ENCODE measurements at regions not wholly inside any gene's neighbourhood (a gene's known extent, or its start where the extent isn't known, plus 50 kb on each side); places are given as distances from the start of the nearest gene placed in this dataset.

- peaks cover 48% of the 10 kb centered on the region for H3K27me3 Mint-ChIP-seq (ENCODE audit: low read depth)
- no peaks in the 10 kb centered on the region for H3K9me3 Mint-ChIP-seq (ENCODE audit: low read depth)
- no peak overlapping the region for H3K4me3 Mint-ChIP-seq (ENCODE audit: unreplicated experiment)
- H3K4me1 Mint-ChIP-seq (ENCODE audit: low read depth) = no peaks in the 10 kb centered on the region
- DNase-seq (ENCODE audit: low spot score) = no peak
- H3K36me3 Mint-ChIP-seq (ENCODE audit: low read depth) = no peaks in the 10 kb centered on the region
- H3K27ac Mint-ChIP-seq (ENCODE audit: unreplicated experiment) = no peak overlapping the region
- TF ChIP-seq, protein P1, sequence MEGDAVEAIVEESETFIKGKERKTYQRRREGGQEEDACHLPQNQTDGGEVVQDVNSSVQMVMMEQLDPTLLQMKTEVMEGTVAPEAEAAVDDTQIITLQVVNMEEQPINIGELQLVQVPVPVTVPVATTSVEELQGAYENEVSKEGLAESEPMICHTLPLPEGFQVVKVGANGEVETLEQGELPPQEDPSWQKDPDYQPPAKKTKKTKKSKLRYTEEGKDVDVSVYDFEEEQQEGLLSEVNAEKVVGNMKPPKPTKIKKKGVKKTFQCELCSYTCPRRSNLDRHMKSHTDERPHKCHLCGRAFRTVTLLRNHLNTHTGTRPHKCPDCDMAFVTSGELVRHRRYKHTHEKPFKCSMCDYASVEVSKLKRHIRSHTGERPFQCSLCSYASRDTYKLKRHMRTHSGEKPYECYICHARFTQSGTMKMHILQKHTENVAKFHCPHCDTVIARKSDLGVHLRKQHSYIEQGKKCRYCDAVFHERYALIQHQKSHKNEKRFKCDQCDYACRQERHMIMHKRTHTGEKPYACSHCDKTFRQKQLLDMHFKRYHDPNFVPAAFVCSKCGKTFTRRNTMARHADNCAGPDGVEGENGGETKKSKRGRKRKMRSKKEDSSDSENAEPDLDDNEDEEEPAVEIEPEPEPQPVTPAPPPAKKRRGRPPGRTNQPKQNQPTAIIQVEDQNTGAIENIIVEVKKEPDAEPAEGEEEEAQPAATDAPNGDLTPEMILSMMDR (IDR thresholded peaks at IDR 0.05) = no peak
Observed at GRCh38 chr5:141735823-141736222, 53.8 kb upstream of the ARAP3 start.

- Mint-ChIP-seq H3K4me1 (ENCODE audit: low read depth) (no peaks in the 10 kb centered on the region), H3K27me3 (ENCODE audit: low read depth) (peaks cover 55% of the 10 kb centered on the region), H3K36me3 (ENCODE audit: low read depth) (no peaks in the 10 kb centered on the region), H3K4me3 (ENCODE audit: unreplicated experiment) (no peak overlapping the region), H3K27ac (ENCODE audit: unreplicated experiment) (no peak overlapping the region), H3K9me3 (ENCODE audit: low read depth) (no peaks in the 10 kb centered on the region)
- no peak for DNase-seq (ENCODE audit: low spot score)
- TF ChIP-seq, protein P1 (IDR thresholded peaks at IDR 0.05) = no peak
Observed at GRCh38 chr5:141734501-141735229, 52.6 kb upstream of the ARAP3 start.

DNA sequence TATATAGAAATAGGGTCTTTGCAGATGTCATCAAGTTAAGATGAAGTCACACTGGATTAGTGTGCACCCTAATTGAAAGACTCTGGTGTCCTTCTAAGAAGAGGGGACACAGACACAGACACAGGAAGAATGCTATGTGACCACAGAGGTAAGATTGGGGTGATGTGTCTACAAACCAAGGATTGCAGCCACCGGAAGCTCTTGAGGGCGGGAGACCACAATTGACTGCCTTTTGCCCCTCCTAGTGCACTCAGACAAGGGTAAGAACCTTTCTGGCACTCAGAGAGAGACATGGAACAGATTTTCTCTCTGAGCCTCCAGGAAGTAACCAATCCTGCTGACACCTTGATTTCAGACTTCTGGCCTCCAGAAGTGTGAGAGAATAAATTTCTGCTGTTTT is 51.2 kb upstream of the ARAP3 start:
- H3K36me3 Mint-ChIP-seq (ENCODE audit: low read depth) = no peaks in the 10 kb centered on the region
- H3K4me3 Mint-ChIP-seq (ENCODE audit: unreplicated experiment) = no peak overlapping the region
- H3K9me3 Mint-ChIP-seq (ENCODE audit: low read depth) = no peaks in the 10 kb centered on the region
- H3K4me1 Mint-ChIP-seq (ENCODE audit: low read depth) = no peaks in the 10 kb centered on the region
- DNase-seq (ENCODE audit: low spot score) = no peak
- TF ChIP-seq, protein P1 (IDR thresholded peaks at IDR 0.05) = no peak
- no peak overlapping the region for H3K27ac Mint-ChIP-seq (ENCODE audit: unreplicated experiment)
- peaks cover 50% of the 10 kb centered on the region for H3K27me3 Mint-ChIP-seq (ENCODE audit: low read depth)

GRCh38 chr5:141732417-141732816 is 50.4 kb upstream of the ARAP3 start:
- Mint-ChIP-seq H3K27ac (ENCODE audit: unreplicated experiment) (no peak overlapping the region), H3K4me3 (ENCODE audit: unreplicated experiment) (no peak overlapping the region), H3K36me3 (ENCODE audit: low read depth) (no peaks in the 10 kb centered on the region), H3K4me1 (ENCODE audit: low read depth) (no peaks in the 10 kb centered on the region), H3K9me3 (ENCODE audit: low read depth) (no peaks in the 10 kb centered on the region), H3K27me3 (ENCODE audit: low read depth) (peaks cover 48% of the 10 kb centered on the region)
- DNase-seq (ENCODE audit: low spot score) = no peak
- TF ChIP-seq, protein P1 (IDR thresholded peaks at IDR 0.05) = no peak

Measured in chondrocyte (in vitro differentiated cells).